Lower leg skin (tissue), 4 donors: ENCODE measurements at regions not wholly inside any gene's neighbourhood (a gene's known extent, or its start where the extent isn't known, plus 50 kb on each side); places are given as distances from the start of the nearest gene placed in this dataset.

Experiments used
- DNase-seq, 2 donors: peaks; one replicate each; pipeline ENCODE4 v3.0.0-alpha.2; 2019; ENCODE audit warnings: low spot score in 2 of 2
- H3K4me3 ChIP-seq: fragments of 200-600 bp; sonication (generic); 2 replicates; pipeline ENCODE4 v1.5.1; 2017; ENCODE audit warnings: mild to moderate bottlenecking, low read depth; ENCODE audit not compliant: poor library complexity, severe bottlenecking
- CTCF ChIP-seq, 3 donors: fragments of 450-650 bp; IDR thresholded peaks; one replicate each; pipeline ENCODE4 v1.5.1; 2016; ENCODE audit warnings: antibody characterized with exemption in 3 of 3, mild to moderate bottlenecking in 3 of 3, moderate library complexity in 2 of 3
- POLR2A ChIP-seq, 2 donors: fragments of 450-650 bp; IDR thresholded peaks; one replicate each; pipeline ENCODE4 v1.6.1; 2016 to 2017; ENCODE audit warnings: antibody characterized with exemption in 2 of 2, mild to moderate bottlenecking in 1 of 2, moderate library complexity in 1 of 2
- WGBS, 2 donors: methylation state at CpG; one replicate each; pipeline ENCODE4 v1.1.5; 2018; 5-methylcytosine and 5-hydroxymethylcytosine counted together
- intact Hi-C: fragments of 100-400 bp; cut with DNase I; formaldehyde crosslinking; loops from one replicate; pipeline ENCODE4 v1.15.0; 2023; ENCODE audit warnings: low total_unique reads

- 73 to 99% methylated on average over 2 of the region's 2 CpGs for whole genome bisulfite sequencing, 2 donors
- no peak overlapping the region for H3K4me3 ChIP-seq
- no peak for DNase-seq
- intact Hi-C loops: no loop called here
- TF ChIP-seq POLR2A (IDR thresholded peaks at IDR 0.05) (no peak), CTCF (IDR thresholded peaks at IDR 0.05) (no peak)
These were observed 168.7 kb upstream of the FN1 start for GRCh38 chr2:215604606-215605005.

- TF ChIP-seq POLR2A (IDR thresholded peaks at IDR 0.05): no peak
- TF ChIP-seq CTCF (IDR thresholded peaks at IDR 0.05): no peak
- no peak for DNase-seq
- WGBS, 2 donors: 95% methylated on average over 7 of the region's 7 CpGs
- no peak overlapping the region for H3K4me3 ChIP-seq
- intact Hi-C loops: no loop called here
These were observed 167.6 kb upstream of the FN1 start for GRCh38 chr2:215603440-215603839.

- intact Hi-C loops: no loop called here
- DNase-seq: no peak
- 53 to 55% methylated on average over 3 of the region's 3 CpGs for WGBS, 2 donors
- TF ChIP-seq POLR2A (IDR thresholded peaks at IDR 0.05) (no peak), CTCF (IDR thresholded peaks at IDR 0.05) (no peak)
- H3K4me3 ChIP-seq: no peak overlapping the region
These were observed 167.1 kb upstream of the FN1 start for GRCh38 chr2:215602997-215603396.

GRCh38 chr2:215601990-215602721 is 166.3 kb upstream of the FN1 start:
- WGBS, 2 donors: 36 to 43% methylated on average over 2 of the region's 2 CpGs
- TF ChIP-seq POLR2A (IDR thresholded peaks at IDR 0.05) (no peak), CTCF (IDR thresholded peaks at IDR 0.05) (no peak)
- intact Hi-C loops: no loop called here

GRCh38 chr2:215601526-215601925 is 165.7 kb upstream of the FN1 start:
- no peak overlapping the region for H3K4me3 ChIP-seq
- 83 to 88% methylated on average over 3 of the region's 3 CpGs for WGBS, 2 donors
- no peak for TF ChIP-seq POLR2A (IDR thresholded peaks at IDR 0.05)
- no peak for TF ChIP-seq CTCF (IDR thresholded peaks at IDR 0.05)
- no peak for DNase-seq
- intact Hi-C loops: no loop called here

More at GRCh38 chr2:215601990-215602721, 166.3 kb upstream of the FN1 start:
- no peak for DNase-seq
- no peak overlapping the region for H3K4me3 ChIP-seq
